C4-2B (cell line): ENCODE measurements at regions not wholly inside any gene's neighbourhood (a gene's known extent, or its start where the extent isn't known, plus 50 kb on each side); places are given as distances from the start of the nearest gene placed in this dataset.

Experiments
- ZFX ChIP-seq: fragments of 450-650 bp; IDR thresholded peaks from 2 replicates; pipeline ENCODE4 v1.6.1; 2017
- TF ChIP-seq, protein P1 (sequence below): fragments of 450-650 bp; conservative IDR thresholded peaks from 2 replicates; pipeline ENCODE4 v1.5.1; 2017; ENCODE audit warnings: mild to moderate bottlenecking

DNA sequence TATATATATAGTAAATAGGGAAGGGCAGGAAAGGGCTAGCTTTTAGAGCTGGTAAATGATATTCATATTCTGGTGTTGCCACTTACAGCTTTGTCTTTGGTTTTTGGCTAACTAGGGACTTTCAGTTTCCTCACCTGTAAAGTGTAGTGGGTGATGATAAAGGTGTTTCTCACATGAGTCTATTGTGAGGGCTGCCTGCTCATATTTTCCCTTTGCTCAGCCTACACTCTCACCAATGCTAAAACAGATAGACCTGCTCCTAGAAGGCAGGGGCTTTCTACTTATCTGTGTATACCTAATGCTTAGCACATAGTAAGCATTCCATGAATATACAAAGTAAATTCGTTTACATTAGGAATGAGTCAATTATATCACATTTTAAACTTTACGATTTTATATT lies 137.2 kb upstream of the HS3ST1 start:
- TF ChIP-seq, protein P1, sequence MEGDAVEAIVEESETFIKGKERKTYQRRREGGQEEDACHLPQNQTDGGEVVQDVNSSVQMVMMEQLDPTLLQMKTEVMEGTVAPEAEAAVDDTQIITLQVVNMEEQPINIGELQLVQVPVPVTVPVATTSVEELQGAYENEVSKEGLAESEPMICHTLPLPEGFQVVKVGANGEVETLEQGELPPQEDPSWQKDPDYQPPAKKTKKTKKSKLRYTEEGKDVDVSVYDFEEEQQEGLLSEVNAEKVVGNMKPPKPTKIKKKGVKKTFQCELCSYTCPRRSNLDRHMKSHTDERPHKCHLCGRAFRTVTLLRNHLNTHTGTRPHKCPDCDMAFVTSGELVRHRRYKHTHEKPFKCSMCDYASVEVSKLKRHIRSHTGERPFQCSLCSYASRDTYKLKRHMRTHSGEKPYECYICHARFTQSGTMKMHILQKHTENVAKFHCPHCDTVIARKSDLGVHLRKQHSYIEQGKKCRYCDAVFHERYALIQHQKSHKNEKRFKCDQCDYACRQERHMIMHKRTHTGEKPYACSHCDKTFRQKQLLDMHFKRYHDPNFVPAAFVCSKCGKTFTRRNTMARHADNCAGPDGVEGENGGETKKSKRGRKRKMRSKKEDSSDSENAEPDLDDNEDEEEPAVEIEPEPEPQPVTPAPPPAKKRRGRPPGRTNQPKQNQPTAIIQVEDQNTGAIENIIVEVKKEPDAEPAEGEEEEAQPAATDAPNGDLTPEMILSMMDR = no peak
- no peak for TF ChIP-seq ZFX
